Dendritic cell treated with granulocyte-macrophage colony-stimulating factor and Interleukin-4, amounts not matched to agents 40 ng/mL and 50 ng/mL, for 4 days (primary cell): ENCODE measurements at regions not wholly inside any gene's neighbourhood (a gene's known extent, or its start where the extent isn't known, plus 50 kb on each side); places are given as distances from the start of the nearest gene placed in this dataset.

Experiments used
- H3K27ac Mint-ChIP-seq: one replicate; pipeline ENCODE4 v1.8.0; 2022; ENCODE audit warnings: mild to moderate bottlenecking, mixed read lengths
- H3K27me3 Mint-ChIP-seq: one replicate; pipeline ENCODE4 v1.8.0; 2022; ENCODE audit warnings: mild to moderate bottlenecking, mixed read lengths
- H3K36me3 Mint-ChIP-seq: one replicate; pipeline ENCODE4 v1.8.0; 2022; ENCODE audit warnings: low read depth, mixed read lengths
- H3K4me1 Mint-ChIP-seq: one replicate; pipeline ENCODE4 v1.8.0; 2022; ENCODE audit warnings: low read depth, mixed read lengths
- H3K4me3 Mint-ChIP-seq: one replicate; pipeline ENCODE4 v1.8.0; 2022; ENCODE audit warnings: mild to moderate bottlenecking, moderate library complexity, mixed read lengths
- H3K9me3 Mint-ChIP-seq: one replicate; pipeline ENCODE4 v1.8.0; 2022; ENCODE audit warnings: mixed read lengths
- intact Hi-C: fragments of 100-400 bp; cut with micrococcal nuclease; formaldehyde crosslinking; loops from one replicate; pipeline ENCODE4 v1.15.0; 2022

DNA sequence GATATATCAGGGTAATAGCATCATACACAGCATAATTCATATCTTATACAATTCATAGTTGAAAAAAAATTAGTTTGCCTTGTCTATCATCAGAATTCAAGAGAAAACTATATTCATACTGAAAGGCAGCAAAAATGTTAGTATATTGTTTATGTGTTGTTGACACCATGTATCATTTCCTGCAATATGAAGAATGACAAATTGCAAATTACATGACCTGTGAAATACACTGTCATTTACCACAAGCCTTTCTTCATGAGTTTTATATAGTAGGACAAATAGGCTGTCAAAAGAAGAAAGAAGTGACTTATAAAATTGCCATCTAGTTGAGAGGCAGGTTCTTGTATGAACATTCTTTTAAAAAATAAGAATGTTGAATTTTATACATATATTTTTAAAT lies 1136.3 kb upstream of the CDH9 start:
- H3K36me3 Mint-ChIP-seq = no peaks in the 10 kb centered on the region

GRCh38 chr5:28165096-28165495 lies 1126.7 kb upstream of the CDH9 start:
- no peak overlapping the region for H3K4me3 Mint-ChIP-seq
- no peaks in the 10 kb centered on the region for H3K27me3 Mint-ChIP-seq
- H3K27ac Mint-ChIP-seq = no peak overlapping the region
- H3K36me3 Mint-ChIP-seq = no peaks in the 10 kb centered on the region
- peaks cover 12% of the 10 kb centered on the region for H3K9me3 Mint-ChIP-seq
- intact Hi-C loops = no loop called here
- no peaks in the 10 kb centered on the region for H3K4me1 Mint-ChIP-seq

More for the DNA sequence above, 1136.3 kb upstream of the CDH9 start:
- Mint-ChIP-seq H3K27me3 (no peaks in the 10 kb centered on the region), H3K4me1 (no peaks in the 10 kb centered on the region), H3K27ac (no peak overlapping the region), H3K4me3 (no peak overlapping the region), H3K9me3 (peaks cover 21% of the 10 kb centered on the region)
- intact Hi-C loops = no loop called here

- Mint-ChIP-seq H3K36me3 (no peaks in the 10 kb centered on the region), H3K4me1 (no peaks in the 10 kb centered on the region), H3K4me3 (no peak overlapping the region), H3K9me3 (peaks cover 18% of the 10 kb centered on the region), H3K27me3 (no peaks in the 10 kb centered on the region), H3K27ac (no peak overlapping the region)
- intact Hi-C loops = no loop called here
Measured at GRCh38 chr5:28164568-28164967, 1126.2 kb upstream of the CDH9 start.

- intact Hi-C loops = no loop called here
- H3K9me3 Mint-ChIP-seq = peaks cover 28% of the 10 kb centered on the region
- H3K27ac Mint-ChIP-seq = no peak overlapping the region
- H3K36me3 Mint-ChIP-seq = no peaks in the 10 kb centered on the region
- H3K27me3 Mint-ChIP-seq = no peaks in the 10 kb centered on the region
- H3K4me1 Mint-ChIP-seq = no peaks in the 10 kb centered on the region
- no peak overlapping the region for H3K4me3 Mint-ChIP-seq
Measured at GRCh38 chr5:28156981-28157380, 1118.6 kb upstream of the CDH9 start.

- no peaks in the 10 kb centered on the region for H3K27me3 Mint-ChIP-seq
- intact Hi-C loops = no loop called here
- H3K4me1 Mint-ChIP-seq = no peaks in the 10 kb centered on the region
- no peak overlapping the region for H3K4me3 Mint-ChIP-seq
- no peak overlapping the region for H3K27ac Mint-ChIP-seq
- no peaks in the 10 kb centered on the region for H3K36me3 Mint-ChIP-seq
- H3K9me3 Mint-ChIP-seq = peaks cover 17% of the 10 kb centered on the region
Measured at GRCh38 chr5:28143519-28143918, 1105.1 kb upstream of the CDH9 start.

- H3K4me3 Mint-ChIP-seq = no peak overlapping the region
- H3K9me3 Mint-ChIP-seq = peaks cover 19% of the 10 kb centered on the region
- H3K27me3 Mint-ChIP-seq = no peaks in the 10 kb centered on the region
- intact Hi-C loops = no loop called here
- no peak overlapping the region for H3K27ac Mint-ChIP-seq
- H3K36me3 Mint-ChIP-seq = no peaks in the 10 kb centered on the region
- H3K4me1 Mint-ChIP-seq = no peaks in the 10 kb centered on the region
Measured at GRCh38 chr5:28132151-28132550, 1093.8 kb upstream of the CDH9 start.

GRCh38 chr5:28117691-28118090 lies 1079.3 kb upstream of the CDH9 start:
- Mint-ChIP-seq H3K27me3 (no peaks in the 10 kb centered on the region), H3K27ac (no peak overlapping the region), H3K4me1 (no peaks in the 10 kb centered on the region), H3K9me3 (peaks cover 54% of the 10 kb centered on the region), H3K4me3 (no peak overlapping the region), H3K36me3 (no peaks in the 10 kb centered on the region)
- intact Hi-C loops = no loop called here

- intact Hi-C loops = no loop called here
- H3K27me3 Mint-ChIP-seq = no peaks in the 10 kb centered on the region
- peaks cover 54% of the 10 kb centered on the region for H3K9me3 Mint-ChIP-seq
- H3K4me1 Mint-ChIP-seq = no peaks in the 10 kb centered on the region
- no peak overlapping the region for H3K27ac Mint-ChIP-seq
- H3K36me3 Mint-ChIP-seq = no peaks in the 10 kb centered on the region
- H3K4me3 Mint-ChIP-seq = no peak overlapping the region
Measured at GRCh38 chr5:28117273-28117672, 1078.9 kb upstream of the CDH9 start.

- intact Hi-C loops = no loop called here
- Mint-ChIP-seq H3K4me1 (no peaks in the 10 kb centered on the region), H3K27ac (no peak overlapping the region), H3K9me3 (peaks cover 37% of the 10 kb centered on the region), H3K36me3 (no peaks in the 10 kb centered on the region), H3K27me3 (no peaks in the 10 kb centered on the region), H3K4me3 (no peak overlapping the region)
Measured at GRCh38 chr5:28110781-28111180, 1072.4 kb upstream of the CDH9 start.

GRCh38 chr5:28104080-28104479 lies 1065.7 kb upstream of the CDH9 start:
- Mint-ChIP-seq H3K27me3 (no peaks in the 10 kb centered on the region), H3K4me1 (no peaks in the 10 kb centered on the region), H3K36me3 (no peaks in the 10 kb centered on the region), H3K4me3 (no peak overlapping the region), H3K27ac (no peak overlapping the region), H3K9me3 (no peaks in the 10 kb centered on the region)
- intact Hi-C loops = no loop called here

GRCh38 chr5:28084069-28084468 lies 1045.7 kb upstream of the CDH9 start:
- no peaks in the 10 kb centered on the region for H3K36me3 Mint-ChIP-seq
- intact Hi-C loops = no loop called here
- no peak overlapping the region for H3K27ac Mint-ChIP-seq
- H3K27me3 Mint-ChIP-seq = no peaks in the 10 kb centered on the region
- no peaks in the 10 kb centered on the region for H3K4me1 Mint-ChIP-seq
- peaks cover 41% of the 10 kb centered on the region for H3K9me3 Mint-ChIP-seq
- no peak overlapping the region for H3K4me3 Mint-ChIP-seq

- H3K4me1 Mint-ChIP-seq = no peaks in the 10 kb centered on the region
- H3K4me3 Mint-ChIP-seq = no peak overlapping the region
- no peaks in the 10 kb centered on the region for H3K36me3 Mint-ChIP-seq
- intact Hi-C loops = no loop called here
- no peak overlapping the region for H3K27ac Mint-ChIP-seq
- no peaks in the 10 kb centered on the region for H3K27me3 Mint-ChIP-seq
- peaks cover 36% of the 10 kb centered on the region for H3K9me3 Mint-ChIP-seq
Measured at GRCh38 chr5:28082610-28083009, 1044.2 kb upstream of the CDH9 start.

- no peaks in the 10 kb centered on the region for H3K36me3 Mint-ChIP-seq
- H3K4me1 Mint-ChIP-seq = no peaks in the 10 kb centered on the region
- no peak overlapping the region for H3K27ac Mint-ChIP-seq
- H3K9me3 Mint-ChIP-seq = peaks cover 26% of the 10 kb centered on the region
- intact Hi-C loops = no loop called here
- H3K4me3 Mint-ChIP-seq = no peak overlapping the region
- H3K27me3 Mint-ChIP-seq = no peaks in the 10 kb centered on the region
Measured at GRCh38 chr5:28077291-28078240, 1039.2 kb upstream of the CDH9 start.

DNA sequence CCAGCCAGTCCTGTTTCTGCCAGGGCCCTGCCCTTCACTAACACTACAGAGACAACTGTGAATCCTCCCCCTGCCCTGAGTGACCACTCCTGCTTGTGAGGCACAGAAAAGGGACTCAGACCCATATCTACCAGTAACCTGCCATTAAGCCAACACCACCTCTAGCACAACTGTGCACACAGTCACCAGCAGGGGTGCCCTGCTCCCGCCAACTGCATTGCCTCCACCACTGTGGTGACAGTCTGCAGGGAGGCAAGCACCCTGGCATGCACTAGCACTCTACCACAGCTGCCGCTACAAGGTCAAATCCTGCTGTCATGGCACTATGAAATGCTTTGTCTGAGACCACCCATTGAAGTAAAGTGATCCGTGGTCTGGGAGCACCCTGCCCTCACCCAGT lies 1028.5 kb upstream of the CDH9 start:
- Mint-ChIP-seq H3K4me1 (no peaks in the 10 kb centered on the region), H3K4me3 (no peak overlapping the region), H3K36me3 (no peaks in the 10 kb centered on the region), H3K27ac (no peak overlapping the region), H3K9me3 (peaks cover 27% of the 10 kb centered on the region), H3K27me3 (no peaks in the 10 kb centered on the region)
- intact Hi-C loops = no loop called here

DNA sequence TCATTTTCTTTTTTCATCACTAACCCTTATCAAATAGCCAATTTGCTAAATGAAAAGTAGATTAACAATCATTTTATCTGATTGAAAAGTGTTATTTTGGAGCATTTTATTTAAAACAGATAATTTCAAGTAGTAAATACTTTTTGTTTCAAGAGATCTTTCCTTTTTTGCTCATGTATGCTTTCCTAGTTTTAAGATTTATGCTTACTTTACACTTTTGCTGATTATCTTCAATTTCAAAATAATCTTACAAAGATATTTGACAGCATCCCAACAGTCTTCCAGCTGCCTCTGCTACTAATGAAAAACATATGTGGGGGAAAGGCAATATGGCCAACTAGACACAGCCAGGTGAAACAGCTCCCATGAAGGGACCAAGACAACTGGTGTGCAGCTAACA lies 1027.3 kb upstream of the CDH9 start:
- H3K27ac Mint-ChIP-seq = no peak overlapping the region
- no peaks in the 10 kb centered on the region for H3K4me1 Mint-ChIP-seq
- H3K27me3 Mint-ChIP-seq = no peaks in the 10 kb centered on the region
- no peak overlapping the region for H3K4me3 Mint-ChIP-seq
- H3K9me3 Mint-ChIP-seq = peaks cover 27% of the 10 kb centered on the region
- intact Hi-C loops = no loop called here
- no peaks in the 10 kb centered on the region for H3K36me3 Mint-ChIP-seq
